ENCODE measurements at regions not wholly inside any gene's neighbourhood (a gene's known extent, or its start where the extent isn't known, plus 50 kb on each side); places are given as distances from the start of the nearest gene placed in this dataset.

- TF ChIP-seq EP300 (IDR thresholded peaks at IDR 0.05) = no peak
- TF ChIP-seq, protein P1, sequence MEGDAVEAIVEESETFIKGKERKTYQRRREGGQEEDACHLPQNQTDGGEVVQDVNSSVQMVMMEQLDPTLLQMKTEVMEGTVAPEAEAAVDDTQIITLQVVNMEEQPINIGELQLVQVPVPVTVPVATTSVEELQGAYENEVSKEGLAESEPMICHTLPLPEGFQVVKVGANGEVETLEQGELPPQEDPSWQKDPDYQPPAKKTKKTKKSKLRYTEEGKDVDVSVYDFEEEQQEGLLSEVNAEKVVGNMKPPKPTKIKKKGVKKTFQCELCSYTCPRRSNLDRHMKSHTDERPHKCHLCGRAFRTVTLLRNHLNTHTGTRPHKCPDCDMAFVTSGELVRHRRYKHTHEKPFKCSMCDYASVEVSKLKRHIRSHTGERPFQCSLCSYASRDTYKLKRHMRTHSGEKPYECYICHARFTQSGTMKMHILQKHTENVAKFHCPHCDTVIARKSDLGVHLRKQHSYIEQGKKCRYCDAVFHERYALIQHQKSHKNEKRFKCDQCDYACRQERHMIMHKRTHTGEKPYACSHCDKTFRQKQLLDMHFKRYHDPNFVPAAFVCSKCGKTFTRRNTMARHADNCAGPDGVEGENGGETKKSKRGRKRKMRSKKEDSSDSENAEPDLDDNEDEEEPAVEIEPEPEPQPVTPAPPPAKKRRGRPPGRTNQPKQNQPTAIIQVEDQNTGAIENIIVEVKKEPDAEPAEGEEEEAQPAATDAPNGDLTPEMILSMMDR (IDR thresholded peaks at IDR 0.05) = no peak
Measured at GRCh38 chr1:22297999-22298398, 153.7 kb upstream of the ZBTB40 start.

Measured in gastroesophageal sphincter (tissue), 3 donors.